Renal cortical epithelial cell (primary cell): ENCODE measurements at regions not wholly inside any gene's neighbourhood (a gene's known extent, or its start where the extent isn't known, plus 50 kb on each side); places are given as distances from the start of the nearest gene placed in this dataset.

Experiments used
- DNase-seq: peaks from one replicate; pipeline ENCODE4 v3.0.0-alpha.2; 2011; ENCODE audit warnings: low read depth

DNA sequence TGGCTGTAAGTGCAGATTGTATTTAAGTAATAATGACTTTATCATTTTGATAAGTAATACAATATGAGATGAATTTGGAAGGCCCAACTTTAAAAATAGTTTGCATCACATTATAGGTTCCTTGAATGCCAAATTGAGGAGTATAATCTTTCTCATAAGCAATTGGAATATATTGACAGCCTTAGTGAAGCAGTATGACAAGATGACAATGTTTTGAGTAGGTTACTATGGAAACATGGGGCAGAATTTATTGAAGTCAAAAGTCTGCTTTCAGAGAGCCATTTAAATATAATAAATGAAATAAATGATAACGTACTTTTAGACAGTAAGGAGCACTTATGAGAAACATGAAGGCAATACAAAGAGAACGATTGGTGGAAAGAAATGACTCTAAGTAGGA is 776.4 kb downstream of the TECRL start:
- no peak for DNase-seq

DNA sequence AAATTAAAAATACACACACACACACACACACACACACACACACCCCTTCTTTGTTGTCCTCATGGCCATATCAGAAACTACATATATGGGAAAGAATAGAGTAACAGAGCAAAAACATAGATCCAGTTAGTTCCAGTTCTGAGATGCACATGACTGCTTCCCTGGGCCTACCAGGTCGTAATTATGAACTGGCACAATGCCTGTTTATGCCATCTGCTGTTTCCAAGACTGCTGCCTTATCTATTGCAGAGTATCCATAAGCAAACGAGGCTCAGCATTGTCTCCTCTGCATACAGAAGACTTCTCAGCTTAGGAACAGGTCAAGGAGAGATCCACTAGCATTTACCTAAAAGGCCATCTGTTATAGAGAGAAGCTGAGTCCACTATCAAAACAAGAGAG is 789.0 kb downstream of the TECRL start:
- no peak for DNase-seq

DNA sequence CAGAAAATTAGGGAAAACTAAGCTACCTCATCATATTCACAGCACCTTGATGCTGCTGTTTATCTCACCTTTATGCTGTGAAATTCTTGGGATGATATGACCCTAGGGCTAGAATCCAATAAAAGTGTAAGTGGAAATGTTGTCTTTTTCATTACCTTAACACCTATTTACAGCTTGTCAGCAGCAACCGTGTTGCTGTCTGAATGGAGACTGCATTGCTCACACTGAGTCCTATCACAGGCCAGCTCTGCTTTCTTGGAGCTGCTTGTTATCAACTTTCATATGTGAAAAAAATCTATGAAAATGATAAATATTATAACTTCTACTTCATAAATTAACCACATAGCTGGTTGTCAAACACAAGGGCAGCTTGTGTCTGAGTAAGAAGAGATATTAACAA is 789.5 kb downstream of the TECRL start:
- no peak for DNase-seq

DNA sequence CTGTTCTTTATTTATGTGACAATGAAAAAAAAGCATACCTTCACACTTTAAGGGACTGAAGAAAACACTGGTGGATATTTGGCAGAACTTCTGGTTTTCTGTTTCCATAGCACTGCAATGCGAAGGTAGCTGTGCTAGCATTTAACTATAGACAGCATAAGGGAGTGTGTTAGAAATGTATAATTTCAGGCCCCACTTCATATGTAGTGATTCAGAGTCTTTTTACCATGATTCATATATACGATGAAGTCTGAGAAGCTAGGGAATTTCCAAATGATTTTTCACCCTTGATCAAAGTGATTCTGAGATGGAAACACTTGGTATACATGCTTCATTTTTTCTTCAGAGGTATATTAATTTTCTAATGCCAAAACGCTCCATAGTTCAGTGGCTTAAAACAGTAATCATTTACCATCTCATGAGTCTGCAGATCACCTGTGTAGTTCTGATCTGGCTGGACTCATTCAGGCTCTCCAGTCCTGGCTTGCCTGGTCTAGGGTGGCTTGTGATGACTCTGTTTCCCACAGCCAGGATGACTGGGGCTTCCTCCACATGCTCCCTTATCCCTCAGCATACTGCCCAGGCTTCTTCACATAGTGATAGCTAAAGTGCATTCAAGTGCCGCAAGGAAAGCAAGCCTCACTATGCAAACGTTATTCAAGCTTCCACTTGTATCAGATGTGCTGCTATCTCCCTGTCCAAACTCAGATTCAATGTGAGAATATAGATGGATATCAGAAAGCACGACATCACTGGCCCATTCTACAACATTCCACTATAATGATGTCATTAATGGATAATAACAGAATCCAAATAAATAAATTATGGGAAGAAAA is 790.1 kb downstream of the TECRL start:
- no peak for DNase-seq

GRCh38 chr4:63607169-63607872 is 801.9 kb downstream of the TECRL start:
- DNase-seq, result no peak

DNA sequence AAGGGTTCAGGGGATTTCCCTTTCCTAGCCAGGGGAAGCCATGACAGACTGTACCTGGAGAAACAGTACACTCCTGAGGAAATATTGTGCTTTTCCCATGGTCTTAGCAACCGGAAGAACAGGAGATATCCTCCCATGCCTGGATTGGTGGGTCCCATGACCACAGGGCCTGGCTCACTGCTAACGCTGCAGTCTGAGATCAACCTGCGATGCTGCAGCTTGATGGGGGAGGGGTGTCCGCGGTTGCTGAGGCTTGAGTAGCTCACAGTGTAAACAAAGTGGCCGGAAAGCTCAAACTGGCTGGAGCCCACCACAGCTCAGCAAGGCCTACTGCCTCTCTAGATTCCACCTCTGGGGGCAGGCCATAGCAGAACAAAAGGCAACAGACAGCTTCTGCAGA is 819.5 kb downstream of the TECRL start:
- no peak for DNase-seq

- DNase-seq, result no peak
Observed at GRCh38 chr4:63583561-63583960, 825.7 kb downstream of the TECRL start.

DNA sequence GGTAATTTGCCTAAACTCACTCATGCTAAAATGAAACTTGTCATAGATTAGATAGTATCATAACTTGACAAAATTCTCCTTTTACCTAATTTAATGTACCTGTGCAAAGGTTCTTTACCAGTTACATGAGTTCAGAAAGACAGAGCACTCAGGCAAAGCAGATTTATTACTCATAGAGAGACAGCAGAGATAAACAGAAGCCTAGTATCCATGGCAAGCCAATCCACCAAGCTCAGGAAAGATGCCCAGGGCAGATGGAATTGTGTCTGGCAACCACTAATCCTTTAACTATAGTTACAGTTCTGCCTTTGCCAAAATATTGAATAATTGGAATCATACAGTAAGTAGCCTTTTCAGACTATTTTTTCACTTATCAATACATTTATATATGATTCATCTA is 826.2 kb downstream of the TECRL start:
- no peak for DNase-seq

GRCh38 chr4:63580796-63581475 is 828.3 kb downstream of the TECRL start:
- no peak for DNase-seq

GRCh38 chr4:63578383-63578782 is 830.9 kb downstream of the TECRL start:
- no peak for DNase-seq

- DNase-seq, result no peak
Observed at GRCh38 chr4:63566658-63567057, 842.6 kb downstream of the TECRL start.

- no peak for DNase-seq
Observed at GRCh38 chr4:63563288-63564014, 845.8 kb downstream of the TECRL start.

DNA sequence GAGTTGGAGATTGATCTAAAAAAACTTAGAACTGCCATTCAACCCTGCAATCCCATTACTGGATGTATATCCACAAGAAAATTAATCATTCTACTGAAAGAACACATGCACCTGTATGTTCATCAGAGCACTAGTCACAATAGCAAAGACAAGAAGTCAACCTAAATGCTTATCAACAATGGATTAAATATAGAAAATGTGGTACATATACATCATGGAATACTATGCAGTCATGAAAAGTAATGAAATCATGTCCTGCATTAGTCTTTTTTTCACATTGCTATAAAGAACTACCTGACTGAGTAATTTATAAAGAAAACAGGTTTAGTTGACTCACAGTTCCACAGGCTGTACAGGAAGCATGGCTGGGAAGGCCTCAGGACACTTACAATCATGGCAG is 850.5 kb downstream of the TECRL start:
- DNase-seq, result no peak

DNA sequence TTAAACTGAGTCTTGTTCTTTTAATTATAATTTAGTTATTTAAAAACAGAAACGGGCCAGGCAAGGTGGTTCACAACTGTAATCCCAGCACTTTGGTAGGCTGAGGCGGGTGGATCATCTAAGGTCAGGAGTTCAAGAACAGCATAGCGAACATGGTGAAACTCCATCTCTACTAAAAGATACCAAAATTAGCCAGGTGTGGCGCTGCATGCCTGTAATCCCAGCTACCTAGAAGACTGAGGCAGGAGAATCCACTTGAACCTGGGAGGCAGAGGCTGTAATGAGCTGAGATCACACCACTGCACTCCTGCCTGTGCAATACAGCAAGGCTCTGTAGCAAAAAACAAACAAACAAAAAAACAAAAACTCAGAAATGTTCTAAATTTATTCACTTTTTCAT is 852.9 kb downstream of the TECRL start:
- DNase-seq, result no peak

- no peak for DNase-seq
Observed at GRCh38 chr4:63553123-63553522, 856.1 kb downstream of the TECRL start.

- no peak for DNase-seq
Observed at GRCh38 chr4:63541828-63542227, 867.4 kb downstream of the TECRL start.

DNA sequence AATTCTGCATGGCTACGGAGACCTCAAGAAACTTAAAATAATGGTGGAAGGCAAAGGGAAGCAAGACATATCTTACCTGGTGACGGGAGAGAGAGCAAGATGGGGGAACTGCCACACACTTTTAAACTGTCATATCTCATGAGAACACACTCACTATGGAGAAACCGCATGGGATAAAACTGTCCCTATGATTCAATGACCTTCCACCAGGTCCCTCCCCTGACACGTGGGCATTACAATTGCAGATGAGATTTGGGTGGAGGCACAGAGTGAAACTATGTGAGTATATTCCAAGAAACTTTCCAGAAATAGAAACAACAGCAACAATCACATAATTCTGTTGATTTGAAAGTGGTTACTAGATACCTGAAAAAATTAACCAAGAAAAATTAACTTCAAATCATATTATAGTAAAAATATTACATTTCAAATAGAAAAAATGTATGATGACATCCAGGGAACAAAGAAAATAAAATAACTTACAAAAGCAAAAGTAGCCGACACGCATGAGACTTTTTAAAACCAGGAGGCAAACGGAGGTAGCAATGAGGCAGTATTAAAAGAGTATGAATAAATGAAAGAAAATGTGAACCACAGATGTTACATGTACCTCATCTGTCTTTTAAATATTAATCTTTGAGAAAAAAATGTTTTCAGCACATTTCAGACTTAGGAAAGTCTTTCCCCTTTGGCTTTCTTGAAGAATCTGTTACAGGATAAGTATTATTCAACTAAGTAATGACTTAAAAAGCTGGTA is 879.5 kb downstream of the TECRL start:
- DNase-seq, result no peak

DNA sequence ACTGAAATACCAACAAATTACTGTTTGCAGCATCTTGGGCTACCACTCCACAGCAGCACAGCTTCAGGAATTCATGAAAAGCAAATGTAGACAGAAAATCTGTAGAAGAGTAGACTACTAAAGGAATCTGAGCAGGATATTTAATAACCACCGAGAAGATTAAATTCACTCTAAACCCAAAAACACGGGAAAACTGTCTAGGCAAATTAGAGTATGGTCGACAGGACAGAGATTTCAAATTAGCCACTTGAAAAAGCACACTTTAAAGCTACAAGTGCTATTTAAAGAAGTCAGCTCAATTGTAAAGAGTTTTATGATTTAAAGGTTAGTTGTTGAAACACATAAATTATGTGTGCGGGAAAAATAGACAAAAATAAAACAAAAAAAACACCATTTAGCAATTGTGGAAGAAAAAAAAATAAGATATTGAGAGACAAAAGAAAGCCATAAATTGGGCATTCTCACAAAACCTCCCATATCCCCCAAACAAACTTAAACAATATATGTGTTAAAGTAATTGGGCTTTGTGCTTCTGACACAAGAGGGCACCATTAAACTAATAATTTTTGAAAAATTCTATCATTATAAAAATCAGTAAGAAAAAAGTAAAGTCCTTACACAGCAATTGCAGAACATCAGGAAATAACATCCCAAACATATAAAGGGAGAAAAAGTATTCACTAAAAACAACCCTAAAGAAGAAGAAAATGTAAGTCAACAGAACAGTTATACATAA is 880.8 kb downstream of the TECRL start:
- no peak for DNase-seq

GRCh38 chr4:63526251-63526650 is 883.0 kb downstream of the TECRL start:
- DNase-seq, result no peak

- DNase-seq, result no peak
Observed at GRCh38 chr4:63524764-63525163, 884.5 kb downstream of the TECRL start.
